ENCODE measurements at regions not wholly inside any gene's neighbourhood (a gene's known extent, or its start where the extent isn't known, plus 50 kb on each side); places are given as distances from the start of the nearest gene placed in this dataset.

- Mint-ChIP-seq H3K36me3 (ENCODE audit: low read depth) (no peaks in the 10 kb centered on the region), H3K4me1 (ENCODE audit: low read depth) (no peaks in the 10 kb centered on the region), H3K4me3 (no peak overlapping the region), H3K9me3 (no peaks in the 10 kb centered on the region), H3K27ac (no peak overlapping the region), H3K27me3 (peaks cover 11% of the 10 kb centered on the region)
- no peak for DNase-seq
- ChIA-PET CTCF (interaction anchor here (0.6 kb wide), 2 partner anchors 33 to 69 kb away, joined by 3 read pairs; no protein-coding TSS in a partner anchor), POLR2A (no interaction called here)
- no peak for ATAC-seq
- TF ChIP-seq CTCF (IDR thresholded peaks at IDR 0.05): no peak
- intact Hi-C loops (cut with micrococcal nuclease): no loop called here
Measured at GRCh38 chr18:59769129-59769865, 72.1 kb upstream of the CCBE1 start.

- Mint-ChIP-seq H3K36me3 (ENCODE audit: low read depth) (no peaks in the 10 kb centered on the region), H3K4me3 (no peak overlapping the region), H3K27ac (no peak overlapping the region), H3K27me3 (peaks cover 3% of the 10 kb centered on the region), H3K4me1 (ENCODE audit: low read depth) (no peaks in the 10 kb centered on the region), H3K9me3 (no peaks in the 10 kb centered on the region)
- DNase-seq (no peak), ATAC-seq (no peak)
- ChIA-PET CTCF (no interaction called here), POLR2A (no interaction called here)
- TF ChIP-seq CTCF (IDR thresholded peaks at IDR 0.05): no peak
- intact Hi-C loops (cut with micrococcal nuclease): no loop called here
Measured at GRCh38 chr18:59768409-59768808, 71.2 kb upstream of the CCBE1 start.

GRCh38 chr18:59767732-59768131 lies 70.5 kb upstream of the CCBE1 start:
- intact Hi-C loops (cut with micrococcal nuclease): no loop called here
- POLR2A ChIA-PET: interaction anchor here (0.6 kb wide), 1 partner anchor 1996 kb away, joined by 3 read pairs; no protein-coding TSS in a partner anchor
- DNase-seq: no peak
- Mint-ChIP-seq H3K9me3 (no peaks in the 10 kb centered on the region), H3K27ac (no peak overlapping the region), H3K27me3 (peaks cover 1% of the 10 kb centered on the region), H3K36me3 (ENCODE audit: low read depth) (no peaks in the 10 kb centered on the region), H3K4me3 (no peak overlapping the region), H3K4me1 (ENCODE audit: low read depth) (no peaks in the 10 kb centered on the region)
- CTCF ChIA-PET: no interaction called here
- no peak for ATAC-seq
- no peak for TF ChIP-seq CTCF (IDR thresholded peaks at IDR 0.05)

GRCh38 chr18:59765343-59765742 lies 68.1 kb upstream of the CCBE1 start:
- H3K9me3 Mint-ChIP-seq: no peaks in the 10 kb centered on the region
- ATAC-seq (no peak), DNase-seq (no peak)
- ChIA-PET CTCF (no interaction called here), POLR2A (no interaction called here)
- TF ChIP-seq CTCF (IDR thresholded peaks at IDR 0.05): no peak
- no peaks in the 10 kb centered on the region for H3K4me1 Mint-ChIP-seq (ENCODE audit: low read depth)
- no peak overlapping the region for H3K4me3 Mint-ChIP-seq
- no peaks in the 10 kb centered on the region for H3K27me3 Mint-ChIP-seq
- no peak overlapping the region for H3K27ac Mint-ChIP-seq
- intact Hi-C loops (cut with micrococcal nuclease): no loop called here
- H3K36me3 Mint-ChIP-seq (ENCODE audit: low read depth): no peaks in the 10 kb centered on the region

- Mint-ChIP-seq H3K4me1 (ENCODE audit: low read depth) (no peaks in the 10 kb centered on the region), H3K27ac (no peak overlapping the region), H3K4me3 (no peak overlapping the region), H3K27me3 (no peaks in the 10 kb centered on the region), H3K36me3 (ENCODE audit: low read depth) (no peaks in the 10 kb centered on the region), H3K9me3 (no peaks in the 10 kb centered on the region)
- no peak for DNase-seq
- ChIA-PET CTCF (interaction anchor here (0.6 kb wide), 1 partner anchor 39 kb away, joined by 3 read pairs; no protein-coding TSS in a partner anchor), POLR2A (interaction anchor here (0.6 kb wide), 1 partner anchor 20 kb away, joined by 3 read pairs; no protein-coding TSS in a partner anchor)
- TF ChIP-seq CTCF (IDR thresholded peaks at IDR 0.05): no peak
- no peak for ATAC-seq
- intact Hi-C loops (cut with micrococcal nuclease): no loop called here
Measured at GRCh38 chr18:59764281-59764680, 67.1 kb upstream of the CCBE1 start.

All from activated CD8-positive, alpha-beta T cell treated with anti-CD3 and anti-CD28 coated beads for 36 hours (primary cell).